HepG2 (cell line): ENCODE measurements at regions not wholly inside any gene's neighbourhood (a gene's known extent, or its start where the extent isn't known, plus 50 kb on each side); places are given as distances from the start of the nearest gene placed in this dataset.

ENCODE experiments used
- ATAC-seq: fragments of 200-7000 bp; cut with Tn5 transposase; 3 replicates; pipeline ENCODE4 v1.9.1; 2020; ENCODE audit warnings: mild to moderate bottlenecking, moderate library complexity
- BruUV-seq: library from RNA; stranded (reverse); fragments of 400-500 nt; replicated peaks from 2 replicates; lab custom pipeline; 2021; lab: Mats Ljungman, UMichigan
- CTCF ChIA-PET: fragments of 300-600 bp; formaldehyde crosslinking; extraction: SDS; loops from one replicate; lab custom pipeline; 2021; ENCODE audit warnings: low total read pairs, inconsistent platforms, low intra/inter-chr PET ratio; lab: Yijun Ruan, JAX
- POLR2A ChIA-PET: fragments of 350-600 bp; sonication (Branson Sonifier 250); formaldehyde crosslinking; loops from one replicate; lab custom pipeline; 2020; ENCODE audit warnings: antibody characterized with exemption, inconsistent platforms; lab: Yijun Ruan, JAX
- DNase-seq: peaks from one replicate; pipeline ENCODE4 v3.0.0-alpha.2; 2015; ENCODE audit warnings: low spot score
- FAIRE-seq: peaks from 3 replicates; lab custom pipeline; 2011; peaks lifted over from hg19 to GRCh38; lab: Jason Lieb, UNC
- H2AFZ ChIP-seq: one replicate; pipeline ENCODE4 v1.6.1; 2011; ENCODE audit warnings: low read length, inconsistent platforms
- H3K27ac ChIP-seq: fragments of 300-600 bp; 3 replicates; pipeline ENCODE4 v1.8.0; 2011; ENCODE audit warnings: mixed run types, mild to moderate bottlenecking, mixed read lengths, low read length, inconsistent platforms; ENCODE audit not compliant: insufficient read depth; ENCODE audit errors: extremely low read length
- H3K27me3 ChIP-seq, 2 experiments: fragments of 200-600 bp in 1 of 2; 2 replicates in 1 of 2; 3 replicates in 1 of 2; pipeline versions ENCODE4 v1.6.0 to v1.8.0; 2011; ENCODE audit warnings: low read length in 2 of 2, mild to moderate bottlenecking in 2 of 2, moderate library complexity in 2 of 2, inconsistent platforms in 1 of 2; ENCODE audit not compliant: insufficient read depth in 2 of 2, control insufficient read depth in 1 of 2
- H3K36me3 ChIP-seq, 2 experiments: fragments of 200-600 bp in 1 of 2; replicated peaks in 1 of 2; 2 replicates in 1 of 2; 3 replicates in 1 of 2; pipeline versions ENCODE4 v1.5.1 to v1.8.0; 2011; ENCODE audit warnings: low read length in 2 of 2, inconsistent platforms in 1 of 2; ENCODE audit not compliant: insufficient read depth in 2 of 2, control insufficient read depth in 1 of 2
- H3K4me1 ChIP-seq: 2 replicates; pipeline ENCODE4 v1.5.1; 2012; ENCODE audit warnings: low read length, inconsistent platforms; ENCODE audit not compliant: insufficient read depth
- H3K4me2 ChIP-seq: 2 replicates; pipeline ENCODE4 v1.6.0; 2011; ENCODE audit warnings: low read depth, low read length, inconsistent platforms
- H3K4me3 ChIP-seq, 3 experiments: fragments of 200-600 bp in 1 of 3; sonication (generic), shearing (Covaris generic) in 1 of 3; replicated peaks in 1 of 3; 2 replicates each; pipeline ENCODE4 v1.5.1; 2011 to 2016; ENCODE audit warnings: low read length in 3 of 3, inconsistent platforms in 2 of 3, low read depth in 2 of 3, mild to moderate bottlenecking in 2 of 3, control low read depth in 1 of 3, mixed read lengths in 1 of 3; ENCODE audit not compliant: insufficient read depth in 1 of 3
- H3K79me2 ChIP-seq: one replicate; pipeline ENCODE4 v1.6.1; 2011; ENCODE audit warnings: low read length, inconsistent platforms; ENCODE audit not compliant: insufficient read depth
- H3K9ac ChIP-seq: 2 replicates; pipeline ENCODE4 v1.6.0; 2011; ENCODE audit warnings: mild to moderate bottlenecking, low read depth, low read length, inconsistent platforms; ENCODE audit not compliant: insufficient read depth
- H3K9me3 ChIP-seq: 2 replicates; pipeline ENCODE4 v1.5.1; 2012; ENCODE audit warnings: mild to moderate bottlenecking, low read length
- H4K20me1 ChIP-seq: 2 replicates; pipeline ENCODE4 v1.6.0; 2011; ENCODE audit warnings: inconsistent platforms, mild to moderate bottlenecking, low read length, moderate library complexity; ENCODE audit not compliant: insufficient read depth
- HNRNPUL1 ChIP-seq: fragments of 200-400 bp; formaldehyde crosslinking; IDR thresholded peaks from 2 replicates; pipeline ENCODE4 v1.6.1; 2017; ENCODE audit warnings: low read depth, mild to moderate bottlenecking, low read length, moderate library complexity
- NFE2L2 ChIP-seq: fragments of 150-350 bp; IDR thresholded peaks from 2 replicates; pipeline ENCODE4 v1.6.1; 2014; ENCODE audit warnings: low read length
- RBAK ChIP-seq: sonication (generic); formaldehyde crosslinking; IDR thresholded peaks from 2 replicates; pipeline ENCODE4 v1.5.1; 2020; ENCODE audit warnings: mild to moderate bottlenecking, missing genetic modification reagents
- ZNF121 ChIP-seq: sonication (generic); formaldehyde crosslinking; IDR thresholded peaks from 2 replicates; pipeline ENCODE4 v1.5.0; 2020; ENCODE audit warnings: mild to moderate bottlenecking, missing genetic modification reagents
- ZNF20 ChIP-seq: sonication (generic); formaldehyde crosslinking; IDR thresholded peaks from 2 replicates; pipeline ENCODE4 v1.4.0; 2020; ENCODE audit warnings: mild to moderate bottlenecking, moderate library complexity, missing genetic modification reagents
- ZNF225 ChIP-seq: sonication (generic); formaldehyde crosslinking; IDR thresholded peaks from 2 replicates; pipeline ENCODE4 v1.4.0; 2020; ENCODE audit warnings: mild to moderate bottlenecking, missing genetic modification reagents
- ZNF33B ChIP-seq: sonication (generic); formaldehyde crosslinking; IDR thresholded peaks from 2 replicates; pipeline ENCODE4 v1.5.1; 2020; ENCODE audit warnings: mild to moderate bottlenecking, missing genetic modification reagents
- ZNF446 ChIP-seq: sonication (generic); formaldehyde crosslinking; IDR thresholded peaks from 2 replicates; pipeline ENCODE4 v1.5.0; 2020; ENCODE audit warnings: mild to moderate bottlenecking, missing genetic modification reagents
- ZNF496 ChIP-seq: sonication (generic); formaldehyde crosslinking; IDR thresholded peaks from 2 replicates; pipeline ENCODE4 v1.8.1; 2023; ENCODE audit warnings: mild to moderate bottlenecking, moderate library complexity, missing genetic modification reagents; ENCODE audit not compliant: insufficient replicate concordance
- WGBS: methylation state at CpG from one replicate; pipeline ENCODE4 v1.1.6; 2017; ENCODE audit warnings: low lambda C conversion rate; 5-methylcytosine and 5-hydroxymethylcytosine counted together
- in situ Hi-C: cut with HindIII; loops from 2 replicates; pipeline ENCODE4 v1.10.0; 2017; ENCODE audit warnings: low pct_unique_long_range_greater_than_20kb; ENCODE audit not compliant: extremely low pct_ligation_motif_present
- intact Hi-C: fragments of 100-400 bp; cut with micrococcal nuclease; formaldehyde crosslinking; loops from one replicate; pipeline ENCODE4 v1.10.0; 2022; ENCODE audit not compliant: unreplicated experiment

DNA sequence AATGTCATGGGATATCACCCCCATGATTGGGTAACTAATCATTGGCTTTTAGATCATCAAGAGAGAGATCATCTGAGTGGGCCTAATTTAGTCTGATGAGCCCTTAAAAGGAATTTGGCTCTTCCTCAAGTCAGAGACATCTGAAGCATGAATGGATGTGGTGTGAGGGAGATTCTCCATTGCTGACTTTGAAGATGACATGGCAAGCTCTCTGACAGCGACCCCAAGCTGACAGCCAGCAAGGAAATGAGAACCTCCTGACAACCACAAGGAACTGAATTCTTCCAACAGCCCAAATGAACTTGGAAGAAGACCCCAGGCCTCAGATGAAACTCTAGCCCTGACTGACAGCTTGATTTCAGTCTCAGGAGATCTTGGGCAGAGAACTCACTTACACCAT lies 108.4 kb upstream of the SPATA12 start:
- in situ Hi-C loops (no loop called here), intact Hi-C loops (no loop called here)
- ATAC-seq (no peak), FAIRE-seq (no peak), DNase-seq (no peak)
- H3K36me3 ChIP-seq = no peaks in the 10 kb centered on the region; a peak in 1 of 5 replicates
- no peaks in the 10 kb centered on the region for H3K9me3 ChIP-seq
- H2AFZ ChIP-seq = no peak overlapping the region
- POLR2A ChIA-PET = no interaction called here
- H3K27me3 ChIP-seq = no peaks in the 10 kb centered on the region
- BruUV-seq = no TSS peak
- peaks cover 11% of the 10 kb centered on the region for H3K4me1 ChIP-seq
- no peak overlapping the region for H3K27ac ChIP-seq
- no peaks in the 10 kb centered on the region for H4K20me1 ChIP-seq
- CTCF ChIA-PET = no interaction called here
- H3K4me2 ChIP-seq = no peak overlapping the region
- TF ChIP-seq NFE2L2 (no peak), ZNF446 (no peak), ZNF33B (CRISPR knock-in tag) (no peak), ZNF225 (CRISPR knock-in tag) (no peak), ZNF121 (CRISPR knock-in tag) (no peak), HNRNPUL1 (no peak), RBAK (CRISPR knock-in tag) (no peak)
- H3K4me3 ChIP-seq = no peak overlapping the region
- no peaks in the 10 kb centered on the region for H3K79me2 ChIP-seq
- WGBS = 100% methylated on average over 1 of the region's 1 CpG
- no peak overlapping the region for H3K9ac ChIP-seq

DNA sequence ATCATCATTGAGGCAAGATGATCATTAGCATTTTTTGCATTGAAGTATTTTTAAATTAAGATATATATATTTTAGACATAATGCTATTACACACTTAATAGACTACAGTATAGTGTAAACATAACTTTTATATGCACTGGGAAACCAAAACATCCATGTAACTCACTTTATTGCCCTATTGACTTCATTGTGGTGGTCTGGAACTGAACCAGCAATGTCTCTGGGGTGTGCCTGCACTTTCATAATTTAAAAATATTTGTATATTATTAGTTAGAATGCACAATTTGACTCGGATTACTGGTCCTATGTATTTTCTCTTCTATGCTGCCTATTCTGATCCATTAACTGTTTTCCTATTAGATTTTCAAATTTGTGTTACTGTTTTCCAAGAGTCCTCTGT lies 109.1 kb upstream of the SPATA12 start:
- WGBS = 50% methylated on average over 1 of the region's 1 CpG
- CTCF ChIA-PET = no interaction called here
- in situ Hi-C loops = no loop called here
- Histone ChIP-seq H3K9me3 (no peaks in the 10 kb centered on the region), H4K20me1 (no peaks in the 10 kb centered on the region), H3K36me3 (no peaks in the 10 kb centered on the region), H3K4me1 (peaks cover 11% of the 10 kb centered on the region), H3K4me2 (no peak overlapping the region), H3K9ac (no peak overlapping the region), H3K27me3 (no peaks in the 10 kb centered on the region), H2AFZ (no peak overlapping the region), H3K4me3 (no peak overlapping the region), H3K79me2 (no peaks in the 10 kb centered on the region), H3K27ac (no peak overlapping the region)
- POLR2A ChIA-PET = no interaction called here
- BruUV-seq = no TSS peak
- no peak for FAIRE-seq
- no peak for DNase-seq
- intact Hi-C loops = no loop called here
- TF ChIP-seq ZNF20 (CRISPR knock-in tag) (no peak), ZNF496 (CRISPR knock-in tag) (no peak)
- ATAC-seq = no peak
